HEK293 (cell line): ENCODE measurements at regions not wholly inside any gene's neighbourhood (a gene's known extent, or its start where the extent isn't known, plus 50 kb on each side); places are given as distances from the start of the nearest gene placed in this dataset.

ENCODE experiments used
- OVOL3 ChIP-seq: fragments of 450-650 bp; formaldehyde crosslinking; IDR thresholded peaks from 2 replicates; pipeline ENCODE4 v1.5.1; 2016; ENCODE audit warnings: missing biosample characterization, missing genetic modification characterization
- TRIM28 ChIP-seq: IDR thresholded peaks from 2 replicates; pipeline ENCODE4 v1.6.1; 2011; ENCODE audit warnings: low read length, control low read depth, borderline replicate concordance
- ZNF174 ChIP-seq: fragments of 450-650 bp; formaldehyde crosslinking; IDR thresholded peaks from 2 replicates; pipeline ENCODE4 v1.5.0; 2017; ENCODE audit warnings: missing biosample characterization, mild to moderate bottlenecking, missing genetic modification characterization
- ZNF2 ChIP-seq: fragments of 450-650 bp; formaldehyde crosslinking; IDR thresholded peaks from 2 replicates; pipeline ENCODE4 v1.5.1; 2016; ENCODE audit warnings: missing biosample characterization, missing genetic modification characterization
- ZNF473 ChIP-seq: fragments of 450-650 bp; formaldehyde crosslinking; IDR thresholded peaks from 2 replicates; pipeline ENCODE4 v1.5.1; 2017; ENCODE audit warnings: missing biosample characterization, missing genetic modification characterization
- ZNF510 ChIP-seq: fragments of 450-650 bp; formaldehyde crosslinking; IDR thresholded peaks from 2 replicates; pipeline ENCODE4 v1.5.1; 2018; ENCODE audit warnings: mild to moderate bottlenecking, missing genetic modification characterization, missing biosample characterization; ENCODE audit not compliant: insufficient replicate concordance
- ZNF558 ChIP-seq: fragments of 450-650 bp; formaldehyde crosslinking; IDR thresholded peaks from 2 replicates; pipeline ENCODE4 v1.5.1; 2016; ENCODE audit warnings: missing biosample characterization, missing genetic modification characterization
- ZNF561 ChIP-seq: fragments of 450-650 bp; IDR thresholded peaks from 2 replicates; pipeline ENCODE4 v1.5.1; 2018; ENCODE audit warnings: missing biosample characterization, missing genetic modification characterization, borderline replicate concordance
- ZNF660 ChIP-seq: fragments of 450-650 bp; IDR thresholded peaks from 2 replicates; pipeline ENCODE4 v1.5.1; 2018; ENCODE audit warnings: missing biosample characterization, mild to moderate bottlenecking, missing genetic modification characterization
- TF ChIP-seq, protein P1 (sequence below): fragments of 450-650 bp; formaldehyde crosslinking; IDR thresholded peaks from 2 replicates; pipeline ENCODE4 v1.5.1; 2016; ENCODE audit warnings: missing biosample characterization, missing genetic modification characterization
- TF ChIP-seq, protein P2 (sequence below): fragments of 450-650 bp; formaldehyde crosslinking; IDR thresholded peaks from 2 replicates; pipeline ENCODE4 v1.5.1; 2016; ENCODE audit warnings: missing biosample characterization, missing genetic modification characterization
- TF ChIP-seq, protein P3 (sequence below): fragments of 450-650 bp; formaldehyde crosslinking; IDR thresholded peaks from 2 replicates; pipeline ENCODE4 v1.5.1; 2016; ENCODE audit warnings: missing biosample characterization, missing genetic modification characterization

DNA sequence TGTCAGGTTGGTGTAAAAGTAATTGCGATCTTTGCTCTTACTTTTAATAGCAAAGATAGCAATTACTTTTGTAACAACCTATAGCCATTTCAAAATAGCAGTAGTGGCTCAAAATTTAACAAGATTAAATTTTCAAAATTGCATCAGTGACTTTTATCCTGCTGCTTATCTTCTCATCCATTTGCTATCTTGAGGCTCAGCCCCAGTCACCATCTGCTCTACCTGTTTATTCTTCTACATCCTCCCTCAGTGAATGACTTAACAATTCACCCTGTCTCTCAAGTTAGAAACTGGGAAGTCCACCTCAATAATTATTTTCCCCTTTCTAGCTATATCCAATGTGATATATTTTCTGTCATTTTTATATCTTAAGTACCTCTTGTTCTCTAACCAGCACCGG, 148.6 kb upstream of the ZNF804A start:
- TF ChIP-seq TRIM28 (no peak), ZNF510 (tag by site-specific recombination) (no peak), ZNF558 (tag by site-specific recombination) (no peak), ZNF473 (tag by site-specific recombination) (no peak), OVOL3 (tag by site-specific recombination) (no peak), ZNF660 (no peak), ZNF174 (no peak), ZNF2 (no peak), ZNF561 (no peak)
- TF ChIP-seq, protein P1, sequence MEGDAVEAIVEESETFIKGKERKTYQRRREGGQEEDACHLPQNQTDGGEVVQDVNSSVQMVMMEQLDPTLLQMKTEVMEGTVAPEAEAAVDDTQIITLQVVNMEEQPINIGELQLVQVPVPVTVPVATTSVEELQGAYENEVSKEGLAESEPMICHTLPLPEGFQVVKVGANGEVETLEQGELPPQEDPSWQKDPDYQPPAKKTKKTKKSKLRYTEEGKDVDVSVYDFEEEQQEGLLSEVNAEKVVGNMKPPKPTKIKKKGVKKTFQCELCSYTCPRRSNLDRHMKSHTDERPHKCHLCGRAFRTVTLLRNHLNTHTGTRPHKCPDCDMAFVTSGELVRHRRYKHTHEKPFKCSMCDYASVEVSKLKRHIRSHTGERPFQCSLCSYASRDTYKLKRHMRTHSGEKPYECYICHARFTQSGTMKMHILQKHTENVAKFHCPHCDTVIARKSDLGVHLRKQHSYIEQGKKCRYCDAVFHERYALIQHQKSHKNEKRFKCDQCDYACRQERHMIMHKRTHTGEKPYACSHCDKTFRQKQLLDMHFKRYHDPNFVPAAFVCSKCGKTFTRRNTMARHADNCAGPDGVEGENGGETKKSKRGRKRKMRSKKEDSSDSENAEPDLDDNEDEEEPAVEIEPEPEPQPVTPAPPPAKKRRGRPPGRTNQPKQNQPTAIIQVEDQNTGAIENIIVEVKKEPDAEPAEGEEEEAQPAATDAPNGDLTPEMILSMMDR (tag by site-specific recombination), result no peak
- TF ChIP-seq, protein P2, sequence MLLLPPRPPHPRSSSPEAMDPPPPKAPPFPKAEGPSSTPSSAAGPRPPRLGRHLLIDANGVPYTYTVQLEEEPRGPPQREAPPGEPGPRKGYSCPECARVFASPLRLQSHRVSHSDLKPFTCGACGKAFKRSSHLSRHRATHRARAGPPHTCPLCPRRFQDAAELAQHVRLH (tag by site-specific recombination), result no peak
- TF ChIP-seq, protein P3, sequence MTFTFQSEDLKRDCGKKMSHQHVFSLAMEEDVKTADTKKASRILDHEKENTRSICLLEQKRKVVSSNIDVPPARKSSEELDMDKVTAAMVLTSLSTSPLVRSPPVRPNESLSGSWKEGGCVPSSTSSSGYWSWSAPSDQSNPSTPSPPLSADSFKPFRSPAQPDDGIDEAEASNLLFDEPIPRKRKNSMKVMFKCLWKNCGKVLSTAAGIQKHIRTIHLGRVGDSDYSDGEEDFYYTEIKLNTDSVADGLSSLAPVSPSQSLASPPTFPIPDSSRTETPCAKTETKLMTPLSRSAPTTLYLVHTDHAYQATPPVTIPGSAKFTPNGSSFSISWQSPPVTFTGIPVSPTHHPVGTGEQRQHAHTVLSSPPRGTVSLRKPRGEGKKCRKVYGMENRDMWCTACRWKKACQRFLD (tag by site-specific recombination), result no peak
